GM12878 (cell line): ENCODE measurements at regions not wholly inside any gene's neighbourhood (a gene's known extent, or its start where the extent isn't known, plus 50 kb on each side); places are given as distances from the start of the nearest gene placed in this dataset.

Experiments used
- SREBF2 ChIP-seq: IDR thresholded peaks from 2 replicates; pipeline ENCODE4 v1.6.1; 2012; ENCODE audit warnings: mild to moderate bottlenecking, low read length
- TF ChIP-seq, protein P1 (sequence below), 3 experiments: IDR thresholded peaks in 2 of 3; conservative IDR thresholded peaks in 1 of 3; 2 replicates each; pipeline ENCODE4 v1.5.1; 2011; ENCODE audit warnings: low read depth in 3 of 3, low read length in 3 of 3, mild to moderate bottlenecking in 3 of 3, control low read depth in 2 of 3, moderate library complexity in 2 of 3, inconsistent platforms in 1 of 3, mixed read lengths in 1 of 3; ENCODE audit not compliant: control insufficient read depth in 2 of 3, insufficient read depth in 1 of 3; ENCODE audit errors: extremely low read depth in 1 of 3

DNA sequence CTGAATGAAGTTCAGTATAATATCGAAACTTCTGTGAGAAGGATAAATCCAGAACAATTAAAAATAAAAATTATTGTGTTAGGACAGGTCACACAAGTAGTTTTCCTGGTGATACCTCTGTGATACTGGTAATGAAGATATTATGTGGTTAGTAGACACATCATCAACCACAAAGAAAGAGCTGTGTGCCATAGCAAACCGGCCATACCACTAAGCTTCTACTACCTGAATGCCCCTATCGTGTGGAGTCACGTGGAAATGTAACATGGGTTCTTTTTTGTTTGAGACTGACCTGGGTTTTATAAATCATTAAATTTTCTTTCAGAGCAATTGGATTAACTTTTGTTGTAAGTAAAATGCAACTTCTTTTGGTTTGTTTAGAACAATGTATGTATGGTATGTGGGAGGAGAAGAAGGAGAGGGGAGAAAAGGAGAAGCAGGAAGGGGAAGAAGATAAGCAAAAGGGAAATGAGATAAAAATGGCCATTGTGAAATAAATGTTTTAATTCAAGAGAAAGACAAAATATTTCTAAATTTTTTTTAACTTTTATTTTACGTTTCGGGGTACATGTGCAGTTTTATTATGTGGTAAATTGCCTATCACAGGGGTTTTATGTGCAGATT, 58.2 kb upstream of the LRRC8B start:
- TF ChIP-seq, protein P1, sequence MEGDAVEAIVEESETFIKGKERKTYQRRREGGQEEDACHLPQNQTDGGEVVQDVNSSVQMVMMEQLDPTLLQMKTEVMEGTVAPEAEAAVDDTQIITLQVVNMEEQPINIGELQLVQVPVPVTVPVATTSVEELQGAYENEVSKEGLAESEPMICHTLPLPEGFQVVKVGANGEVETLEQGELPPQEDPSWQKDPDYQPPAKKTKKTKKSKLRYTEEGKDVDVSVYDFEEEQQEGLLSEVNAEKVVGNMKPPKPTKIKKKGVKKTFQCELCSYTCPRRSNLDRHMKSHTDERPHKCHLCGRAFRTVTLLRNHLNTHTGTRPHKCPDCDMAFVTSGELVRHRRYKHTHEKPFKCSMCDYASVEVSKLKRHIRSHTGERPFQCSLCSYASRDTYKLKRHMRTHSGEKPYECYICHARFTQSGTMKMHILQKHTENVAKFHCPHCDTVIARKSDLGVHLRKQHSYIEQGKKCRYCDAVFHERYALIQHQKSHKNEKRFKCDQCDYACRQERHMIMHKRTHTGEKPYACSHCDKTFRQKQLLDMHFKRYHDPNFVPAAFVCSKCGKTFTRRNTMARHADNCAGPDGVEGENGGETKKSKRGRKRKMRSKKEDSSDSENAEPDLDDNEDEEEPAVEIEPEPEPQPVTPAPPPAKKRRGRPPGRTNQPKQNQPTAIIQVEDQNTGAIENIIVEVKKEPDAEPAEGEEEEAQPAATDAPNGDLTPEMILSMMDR (IDR thresholded peaks at IDR 0.05 in 2 of 3, conservative IDR thresholded peaks at IDR 0.05 in 1 of 3; ENCODE audit: control insufficient read depth in 2 of 3, extremely low read depth in 1 of 3, insufficient read depth in 1 of 3, low read depth in 3 of 3, low read length in 3 of 3), result no peak
- no peak for TF ChIP-seq SREBF2
